ENCODE measurements at regions not wholly inside any gene's neighbourhood (a gene's known extent, or its start where the extent isn't known, plus 50 kb on each side); places are given as distances from the start of the nearest gene placed in this dataset.
A peak's percentile ranks its signal among the peaks of the same experiment; 100 is the strongest.

GRCh38 chr10:3426190-3426845 is 253.7 kb upstream of the PITRM1 start:
- Histone ChIP-seq H3K36me3 (no peaks in the 10 kb centered on the region), H3K4me1 (no peaks in the 10 kb centered on the region), H3K27me3 (no peaks in the 10 kb centered on the region), H3K9me3 (no peaks in the 10 kb centered on the region), H3K27ac (peak overlapping the region in 2 of 3 donors; percentile 33 to 47), H3K4me3 (no peak overlapping the region)
- 25% methylated on average over 3 of the region's 3 CpGs for WGBS (ENCODE audit: insufficient coverage, low coverage, low lambda C conversion rate, missing lambda C conversion rate)
- ATAC-seq (peak in 3 of 4 donors; percentile 39 to 40 (median 40)), DNase-seq (no peak)
- no peak for TF ChIP-seq CTCF (IDR thresholded peaks at IDR 0.05)
- no peak for TF ChIP-seq POLR2A (IDR thresholded peaks at IDR 0.05)
- intact Hi-C loops (cut with DNase I), result no loop called here

DNA sequence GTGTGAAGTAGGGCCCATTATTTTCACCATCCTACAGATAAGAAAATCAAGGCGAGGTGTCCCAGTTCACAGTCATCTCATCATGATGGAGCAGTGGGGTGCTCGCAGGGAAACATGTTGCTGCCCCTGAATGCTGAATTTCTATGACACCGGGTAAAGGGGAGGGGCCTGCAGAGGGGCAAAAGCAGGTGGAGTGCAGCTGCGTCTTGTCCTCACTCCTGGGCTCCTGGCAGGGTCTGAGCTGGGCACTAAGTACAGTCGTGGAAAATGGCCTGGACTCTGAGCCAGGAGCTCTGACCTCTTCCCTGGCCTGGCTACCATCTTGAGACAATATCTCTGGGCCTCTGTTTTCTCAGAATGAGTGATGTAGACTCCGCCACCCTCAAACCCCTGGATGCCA is 253.1 kb upstream of the PITRM1 start:
- no peak for DNase-seq
- no peak for ATAC-seq
- Histone ChIP-seq H3K9me3 (no peaks in the 10 kb centered on the region), H3K4me1 (no peaks in the 10 kb centered on the region), H3K27me3 (no peaks in the 10 kb centered on the region), H3K36me3 (no peaks in the 10 kb centered on the region), H3K27ac (peak overlapping the region in 1 of 3 donors; percentile 43), H3K4me3 (no peak overlapping the region)
- no peak for TF ChIP-seq POLR2A (IDR thresholded peaks at IDR 0.05)
- TF ChIP-seq CTCF (IDR thresholded peaks at IDR 0.05), result no peak
- intact Hi-C loops (cut with DNase I), result no loop called here
- WGBS (ENCODE audit: insufficient coverage, low coverage, low lambda C conversion rate, missing lambda C conversion rate), result 63% methylated on average over 5 of the region's 6 CpGs

DNA sequence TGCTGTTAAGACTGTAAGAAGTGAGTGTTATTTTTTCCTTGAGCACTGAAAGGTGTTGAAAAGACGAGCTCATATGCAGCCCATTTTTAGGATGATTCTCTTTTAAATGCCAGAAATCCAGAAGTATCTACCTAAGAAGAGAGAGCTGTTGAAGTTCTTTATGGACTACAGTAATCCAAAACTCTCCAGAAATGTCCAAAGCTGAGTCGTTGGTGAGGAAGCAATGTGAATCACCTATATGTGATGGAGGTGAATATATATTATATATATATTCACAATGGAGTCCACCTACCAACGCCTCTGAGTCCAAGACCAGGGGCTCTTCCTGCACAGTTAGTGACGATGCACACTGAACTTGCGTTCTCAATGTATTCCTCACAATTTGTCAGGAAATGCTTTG is 252.7 kb upstream of the PITRM1 start:
- 60% methylated on average over 5 of the region's 5 CpGs for WGBS (ENCODE audit: insufficient coverage, low coverage, low lambda C conversion rate, missing lambda C conversion rate)
- TF ChIP-seq CTCF (IDR thresholded peaks at IDR 0.05) (no peak), POLR2A (IDR thresholded peaks at IDR 0.05) (no peak)
- H3K27ac ChIP-seq, result peak overlapping the region in 1 of 3 donors; percentile 26
- intact Hi-C loops (cut with DNase I), result no loop called here
- no peaks in the 10 kb centered on the region for H3K4me1 ChIP-seq
- DNase-seq (no peak), ATAC-seq (no peak)
- no peaks in the 10 kb centered on the region for H3K36me3 ChIP-seq
- no peaks in the 10 kb centered on the region for H3K9me3 ChIP-seq
- H3K27me3 ChIP-seq, result no peaks in the 10 kb centered on the region
- H3K4me3 ChIP-seq, result no peak overlapping the region

GRCh38 chr10:3424111-3424851 is 251.7 kb upstream of the PITRM1 start:
- intact Hi-C loops (cut with DNase I), result no loop called here
- H3K27ac ChIP-seq, result peak overlapping the region; percentile 13 to 47 (median 44)
- TF ChIP-seq POLR2A (IDR thresholded peaks at IDR 0.05) (no peak), CTCF (IDR thresholded peaks at IDR 0.05) (no peak)

More at GRCh38 chr10:3424111-3424851, 251.7 kb upstream of the PITRM1 start:
- no peaks in the 10 kb centered on the region for H3K36me3 ChIP-seq
- ATAC-seq (peak; percentile 67 to 77 (median 72)), DNase-seq (peak in 1 of 3 donors; percentile 69)
- H3K9me3 ChIP-seq, result no peaks in the 10 kb centered on the region
- WGBS (ENCODE audit: insufficient coverage, low coverage, low lambda C conversion rate, missing lambda C conversion rate), result 55% methylated on average over 22 of the region's 26 CpGs
- no peaks in the 10 kb centered on the region for H3K4me1 ChIP-seq
- no peaks in the 10 kb centered on the region for H3K27me3 ChIP-seq
- H3K4me3 ChIP-seq, result no peak overlapping the region

Measured in right lobe of liver (tissue), 6 donors.